ENCODE measurements at regions not wholly inside any gene's neighbourhood (a gene's known extent, or its start where the extent isn't known, plus 50 kb on each side); places are given as distances from the start of the nearest gene placed in this dataset.
"Not testable (repeated sequence)": the region's sequence is repeated elsewhere in the genome, so short reads cannot be mapped to it uniquely, and the experiment has no call there.

GRCh38 chr15:46901001-46901400, 816.3 kb upstream of the SEMA6D start:
- DNase-seq (ENCODE audit: low read depth in 4 of 4, low spot score in 1 of 4), result no peak

- DNase-seq (ENCODE audit: low read depth in 4 of 4, low spot score in 1 of 4), result no peak
Measured at GRCh38 chr15:46917721-46918252, 799.5 kb upstream of the SEMA6D start.

- DNase-seq (ENCODE audit: low read depth in 4 of 4, low spot score in 1 of 4), result no peak
Measured at GRCh38 chr15:46918462-46919140, 798.7 kb upstream of the SEMA6D start.

GRCh38 chr15:46921891-46922290, 795.4 kb upstream of the SEMA6D start:
- no peak for DNase-seq (ENCODE audit: low read depth in 4 of 4, low spot score in 1 of 4)

GRCh38 chr15:46930426-46930825, 786.9 kb upstream of the SEMA6D start:
- DNase-seq (ENCODE audit: low read depth in 4 of 4, low spot score in 1 of 4), result no peak

- no peak for DNase-seq (ENCODE audit: low read depth in 4 of 4, low spot score in 1 of 4)
Measured at GRCh38 chr15:46933332-46933731, 784.0 kb upstream of the SEMA6D start.

GRCh38 chr15:46934851-46935250, 782.5 kb upstream of the SEMA6D start:
- DNase-seq (ENCODE audit: low read depth in 4 of 4, low spot score in 1 of 4), result no peak

- DNase-seq (ENCODE audit: low read depth in 4 of 4, low spot score in 1 of 4), result no peak
Measured at GRCh38 chr15:46938169-46938568, 779.1 kb upstream of the SEMA6D start.

- DNase-seq (ENCODE audit: low read depth in 4 of 4, low spot score in 1 of 4), result no peak
Measured at GRCh38 chr15:46941241-46941640, 776.1 kb upstream of the SEMA6D start.

- DNase-seq (ENCODE audit: low read depth in 4 of 4, low spot score in 1 of 4), result no peak
Measured at GRCh38 chr15:46946953-46947352, 770.4 kb upstream of the SEMA6D start.

GRCh38 chr15:46955576-46955975, 761.7 kb upstream of the SEMA6D start:
- DNase-seq (ENCODE audit: low read depth in 4 of 4, low spot score in 1 of 4), result no peak

GRCh38 chr15:46956456-46956855, 760.8 kb upstream of the SEMA6D start:
- no peak for DNase-seq (ENCODE audit: low read depth in 4 of 4, low spot score in 1 of 4)

- DNase-seq (ENCODE audit: low read depth in 4 of 4, low spot score in 1 of 4), result no peak
Measured at GRCh38 chr15:46956881-46957280, 760.4 kb upstream of the SEMA6D start.

GRCh38 chr15:46960581-46960980, 756.7 kb upstream of the SEMA6D start:
- no peak for DNase-seq (ENCODE audit: low read depth in 4 of 4, low spot score in 1 of 4)

- no peak for DNase-seq (ENCODE audit: low read depth in 4 of 4, low spot score in 1 of 4)
Measured at GRCh38 chr15:46961795-46962194, 755.5 kb upstream of the SEMA6D start.

GRCh38 chr15:46988055-46988454, 729.2 kb upstream of the SEMA6D start:
- DNase-seq (ENCODE audit: low read depth in 4 of 4, low spot score in 1 of 4), result not testable (repeated sequence)

- no peak for DNase-seq (ENCODE audit: low read depth in 4 of 4, low spot score in 1 of 4)
Measured at GRCh38 chr15:46996359-46996758, 720.9 kb upstream of the SEMA6D start.

GRCh38 chr15:46997501-46997900, 719.8 kb upstream of the SEMA6D start:
- DNase-seq (ENCODE audit: low read depth in 4 of 4, low spot score in 1 of 4), result no peak

GRCh38 chr15:47003568-47003967, 713.7 kb upstream of the SEMA6D start:
- no peak for DNase-seq (ENCODE audit: low read depth in 4 of 4, low spot score in 1 of 4)

- no peak for DNase-seq (ENCODE audit: low read depth in 4 of 4, low spot score in 1 of 4)
Measured at GRCh38 chr15:47013446-47013845, 703.9 kb upstream of the SEMA6D start.

- DNase-seq (ENCODE audit: low read depth in 4 of 4, low spot score in 1 of 4), result no peak
Measured at GRCh38 chr15:47027322-47027946, 689.9 kb upstream of the SEMA6D start.

GRCh38 chr15:47035475-47036406, 681.6 kb upstream of the SEMA6D start:
- no peak for DNase-seq (ENCODE audit: low read depth in 4 of 4, low spot score in 1 of 4)
